HL-60 (cell line): ENCODE measurements at regions not wholly inside any gene's neighbourhood (a gene's known extent, or its start where the extent isn't known, plus 50 kb on each side); places are given as distances from the start of the nearest gene placed in this dataset.

Experiments
- GABPA ChIP-seq: IDR thresholded peaks from 2 replicates; pipeline ENCODE4 v1.6.1; 2012; ENCODE audit warnings: low read depth
- REST ChIP-seq: IDR thresholded peaks from 2 replicates; pipeline ENCODE4 v1.6.1; 2012; ENCODE audit warnings: low read depth; ENCODE audit not compliant: insufficient replicate concordance
- TF ChIP-seq, protein P1 (sequence below): IDR thresholded peaks from one replicate; pipeline ENCODE4 v1.5.1; 2011; ENCODE audit warnings: low read length, control low read depth, inconsistent platforms; ENCODE audit not compliant: insufficient read depth

DNA sequence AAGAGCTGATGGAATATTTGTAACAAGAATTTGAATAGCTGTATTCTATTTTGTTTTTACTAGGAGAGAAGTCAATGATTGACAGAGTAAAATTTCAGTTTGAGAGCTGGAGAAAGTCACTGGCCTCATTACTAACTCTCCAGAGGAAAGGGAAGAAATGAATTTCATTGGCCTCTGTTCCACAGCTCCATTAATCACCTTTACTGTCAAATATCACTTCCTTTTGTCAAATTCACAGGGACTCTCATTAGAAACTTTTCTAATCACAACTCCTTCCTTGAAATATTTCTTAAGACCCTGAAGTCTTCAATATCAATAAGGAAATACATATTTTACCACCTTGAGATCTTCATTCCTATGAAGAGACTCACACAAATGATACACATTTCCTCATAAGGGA, 379.9 kb upstream of the RASGRP1 start:
- TF ChIP-seq, protein P1, sequence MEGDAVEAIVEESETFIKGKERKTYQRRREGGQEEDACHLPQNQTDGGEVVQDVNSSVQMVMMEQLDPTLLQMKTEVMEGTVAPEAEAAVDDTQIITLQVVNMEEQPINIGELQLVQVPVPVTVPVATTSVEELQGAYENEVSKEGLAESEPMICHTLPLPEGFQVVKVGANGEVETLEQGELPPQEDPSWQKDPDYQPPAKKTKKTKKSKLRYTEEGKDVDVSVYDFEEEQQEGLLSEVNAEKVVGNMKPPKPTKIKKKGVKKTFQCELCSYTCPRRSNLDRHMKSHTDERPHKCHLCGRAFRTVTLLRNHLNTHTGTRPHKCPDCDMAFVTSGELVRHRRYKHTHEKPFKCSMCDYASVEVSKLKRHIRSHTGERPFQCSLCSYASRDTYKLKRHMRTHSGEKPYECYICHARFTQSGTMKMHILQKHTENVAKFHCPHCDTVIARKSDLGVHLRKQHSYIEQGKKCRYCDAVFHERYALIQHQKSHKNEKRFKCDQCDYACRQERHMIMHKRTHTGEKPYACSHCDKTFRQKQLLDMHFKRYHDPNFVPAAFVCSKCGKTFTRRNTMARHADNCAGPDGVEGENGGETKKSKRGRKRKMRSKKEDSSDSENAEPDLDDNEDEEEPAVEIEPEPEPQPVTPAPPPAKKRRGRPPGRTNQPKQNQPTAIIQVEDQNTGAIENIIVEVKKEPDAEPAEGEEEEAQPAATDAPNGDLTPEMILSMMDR, result no peak
- TF ChIP-seq GABPA, result no peak
- TF ChIP-seq REST, result no peak
